Endothelial cell of umbilical vein (primary cell): ENCODE measurements at regions not wholly inside any gene's neighbourhood (a gene's known extent, or its start where the extent isn't known, plus 50 kb on each side); places are given as distances from the start of the nearest gene placed in this dataset.

ENCODE experiments used
- BruUV-seq: library from RNA; stranded (reverse); fragments of 400-500 nt; replicated peaks from 2 replicates; lab custom pipeline; 2021; lab: Mats Ljungman, UMichigan
- CTCF ChIA-PET: fragments of 300-600, 350-600 bp; sonication (Branson Sonifier 250); formaldehyde crosslinking; loops from one replicate; lab custom pipeline; 2021; ENCODE audit warnings: antibody characterized with exemption, inconsistent platforms; lab: Charles Lee
- POLR2A ChIA-PET: fragments of 300-600, 350-600 bp; sonication (Branson Sonifier 250); formaldehyde crosslinking; loops from one replicate; lab custom pipeline; 2021; ENCODE audit warnings: antibody characterized with exemption, inconsistent platforms; lab: Charles Lee
- DNase-seq: peaks from one replicate; pipeline ENCODE4 v3.0.0-alpha.2; 2011; ENCODE audit warnings: low read depth, low spot score
- FAIRE-seq: peaks from 2 replicates; lab custom pipeline; 2011; peaks lifted over from hg19 to GRCh38; lab: Jason Lieb, UNC
- H2AFZ ChIP-seq: 2 replicates; pipeline ENCODE4 v1.6.0; 2012; ENCODE audit warnings: low read depth, low read length, control low read depth, inconsistent platforms
- H3K27ac ChIP-seq: 2 replicates; pipeline ENCODE4 v1.5.1; 2011; ENCODE audit warnings: low read depth, mild to moderate bottlenecking, control low read depth, low read length, moderate library complexity; ENCODE audit not compliant: insufficient read depth
- H3K27me3 ChIP-seq, 2 experiments: 2 replicates each; pipeline versions ENCODE4 v1.6.0 to v1.6.1; 2011; ENCODE audit warnings: low read length in 2 of 2, mixed read lengths in 1 of 2; ENCODE audit not compliant: control insufficient read depth in 2 of 2, insufficient read depth in 2 of 2
- H3K36me3 ChIP-seq, 2 experiments: 2 replicates in 1 of 2; 3 replicates in 1 of 2; pipeline ENCODE4 v1.5.1; 2011; ENCODE audit warnings: low read length in 2 of 2, mild to moderate bottlenecking in 1 of 2, moderate library complexity in 1 of 2; ENCODE audit not compliant: control insufficient read depth in 2 of 2, insufficient read depth in 2 of 2; ENCODE audit errors: extremely low read depth in 1 of 2
- H3K4me1 ChIP-seq: 3 replicates; pipeline ENCODE4 v1.5.1; 2011; ENCODE audit warnings: mild to moderate bottlenecking, low read length; ENCODE audit not compliant: control insufficient read depth, insufficient read depth; ENCODE audit errors: extremely low read depth
- H3K4me2 ChIP-seq: 2 replicates; pipeline ENCODE4 v1.6.1; 2011; ENCODE audit warnings: low read length, control low read depth, mixed read lengths; ENCODE audit not compliant: insufficient read depth
- H3K4me3 ChIP-seq, 3 experiments: fragments of 200-600 bp in 1 of 3; sonication (generic), shearing (Covaris generic) in 1 of 3; replicated peaks in 1 of 3; 2 replicates each; pipeline ENCODE4 v1.5.1; 2011 to 2016; ENCODE audit warnings: control low read depth in 3 of 3, low read length in 3 of 3, mild to moderate bottlenecking in 2 of 3, inconsistent platforms in 1 of 3, low read depth in 1 of 3, moderate library complexity in 1 of 3; ENCODE audit not compliant: insufficient read depth in 1 of 3
- H3K79me2 ChIP-seq: 2 replicates; pipeline ENCODE4 v1.6.0; 2012; ENCODE audit warnings: low read length, inconsistent platforms; ENCODE audit not compliant: control insufficient read depth, insufficient read depth
- H3K9ac ChIP-seq: replicated peaks from 2 replicates; pipeline ENCODE3; 2011; ENCODE audit warnings: low read length, control low read depth; ENCODE audit not compliant: insufficient read depth; ENCODE audit errors: extremely low read depth
- H3K9me1 ChIP-seq: replicated peaks from 3 replicates; pipeline ENCODE4 v1.6.0; 2011; ENCODE audit warnings: mild to moderate bottlenecking, low read length; ENCODE audit not compliant: control insufficient read depth, insufficient read depth; ENCODE audit errors: extremely low read depth
- H3K9me3 ChIP-seq: replicated peaks from 2 replicates; pipeline ENCODE4 v1.5.1; 2012; ENCODE audit warnings: low read length, inconsistent platforms; ENCODE audit not compliant: control insufficient read depth, insufficient read depth
- H4K20me1 ChIP-seq: replicated peaks from 2 replicates; pipeline ENCODE3; 2011; ENCODE audit warnings: mild to moderate bottlenecking, low read length; ENCODE audit not compliant: control insufficient read depth, insufficient read depth; ENCODE audit errors: extremely low read depth
- CTCF ChIP-seq, 2 donors: IDR thresholded peaks; 1 replicate in 1 of 2; 2 replicates in 1 of 2; pipeline ENCODE4 v1.5.1; 2011; ENCODE audit warnings: low read length in 2 of 2, mild to moderate bottlenecking in 2 of 2, moderate library complexity in 2 of 2, control low read depth in 1 of 2, inconsistent platforms in 1 of 2, low read depth in 1 of 2; ENCODE audit not compliant: insufficient read depth in 1 of 2; ENCODE audit errors: extremely low read depth in 1 of 2
- EZH2 ChIP-seq: IDR thresholded peaks from 2 replicates; pipeline ENCODE4 v1.6.1; 2012; ENCODE audit warnings: borderline replicate concordance, low read depth, mild to moderate bottlenecking, moderate library complexity, low read length, inconsistent platforms; ENCODE audit not compliant: severe bottlenecking
- FOS ChIP-seq: IDR thresholded peaks from 2 replicates; pipeline ENCODE4 v1.6.1; 2011; ENCODE audit warnings: mild to moderate bottlenecking, low read length, moderate library complexity, borderline replicate concordance; ENCODE audit not compliant: insufficient read depth
- GATA2 ChIP-seq: IDR thresholded peaks from 2 replicates; pipeline ENCODE4 v1.7.0; 2011; ENCODE audit warnings: low read depth, mild to moderate bottlenecking, moderate library complexity, mixed read lengths, low read length; ENCODE audit not compliant: insufficient read length, insufficient read depth
- JUN ChIP-seq: IDR thresholded peaks from 2 replicates; pipeline ENCODE4 v1.6.1; 2011; ENCODE audit warnings: borderline replicate concordance, low read depth; ENCODE audit not compliant: insufficient read length, insufficient read depth
- MAX ChIP-seq: IDR thresholded peaks from 2 replicates; pipeline ENCODE4 v1.6.1; 2011; ENCODE audit not compliant: insufficient read depth, insufficient read length
- MYC ChIP-seq: IDR thresholded peaks from one replicate; pipeline ENCODE4 v1.6.1; 2011; ENCODE audit warnings: mild to moderate bottlenecking, low read depth, low read length
- POLR2A ChIP-seq: IDR thresholded peaks from 2 replicates; pipeline ENCODE4 v1.6.1; 2012; ENCODE audit warnings: low read depth, mild to moderate bottlenecking, control low read depth, low read length
- POLR2AphosphoS5 ChIP-seq: IDR thresholded peaks from 2 replicates; pipeline ENCODE4 v1.6.1; 2012; ENCODE audit warnings: low read depth, mild to moderate bottlenecking, control low read depth, low read length, moderate library complexity; ENCODE audit not compliant: insufficient read depth
- dilution Hi-C: fragments of 300-500 bp; cut with MboI; formaldehyde crosslinking; loops from one replicate; pipeline ENCODE4 v1.15.0; 2019; ENCODE audit warnings: low sequenced_read_pairs; ENCODE audit not compliant: extremely low pct_ligation_motif_present
- intact Hi-C: fragments of 100-400 bp; cut with micrococcal nuclease; formaldehyde crosslinking; loops from one replicate; pipeline ENCODE4 v1.10.0; 2022

GRCh38 chr4:147312376-147313046 is 168.4 kb upstream of the EDNRA start:
- Histone ChIP-seq H3K9ac (no peak overlapping the region), H3K79me2 (no peaks in the 10 kb centered on the region), H3K27ac (no peak overlapping the region), H4K20me1 (no peaks in the 10 kb centered on the region), H3K27me3 (peaks cover 0 to 2% of the 10 kb centered on the region in 2 experiments), H3K9me3 (no peaks in the 10 kb centered on the region), H3K9me1 (no peaks in the 10 kb centered on the region), H3K4me3 (no peak overlapping the region), H3K4me1 (no peaks in the 10 kb centered on the region), H2AFZ (no peak overlapping the region), H3K4me2 (no peak overlapping the region), H3K36me3 (no peaks in the 10 kb centered on the region)
- TF ChIP-seq POLR2AphosphoS5 (no peak), MAX (no peak), POLR2A (no peak), CTCF (IDR thresholded peaks at IDR 0.05; ENCODE audit: extremely low read depth in 1 of 2, insufficient read depth in 1 of 2, low read depth in 1 of 2, low read length in 2 of 2) (no peak), EZH2 (no peak), MYC (no peak), FOS (no peak), JUN (no peak), GATA2 (no peak)
- POLR2A ChIA-PET, result no interaction called here
- intact Hi-C loops (no loop called here), dilution Hi-C loops (no loop called here)
- no TSS peak for BruUV-seq
- CTCF ChIA-PET, result no interaction called here
- no peak for DNase-seq
- no peak for FAIRE-seq
